Central memory CD8-positive, alpha-beta T cell (primary cell): ENCODE measurements at regions not wholly inside any gene's neighbourhood (a gene's known extent, or its start where the extent isn't known, plus 50 kb on each side); places are given as distances from the start of the nearest gene placed in this dataset.

Source experiments
- ATAC-seq: fragments of 150-1000 bp; cut with Tn5 transposase; replicated peaks from 2 replicates; pipeline ENCODE4 v1.10.0; 2022; ENCODE audit warnings: mild to moderate bottlenecking, moderate FRiP score, moderate number of reproducible peaks; ENCODE audit not compliant: poor library complexity, severe bottlenecking; ENCODE audit errors: extremely low read depth
- DNase-seq, 2 donors: peaks; one replicate each; pipeline ENCODE4 v3.0.0; 2021; ENCODE audit warnings: low spot score in 2 of 2
- H3K27ac Mint-ChIP-seq: one replicate; pipeline ENCODE4 v1.8.0; 2022; ENCODE audit warnings: low read depth, mild to moderate bottlenecking, moderate library complexity, mixed read lengths
- H3K27me3 Mint-ChIP-seq: one replicate; pipeline ENCODE4 v1.8.0; 2022; ENCODE audit warnings: mixed read lengths
- H3K36me3 Mint-ChIP-seq: one replicate; pipeline ENCODE4 v1.8.0; 2022; ENCODE audit warnings: mild to moderate bottlenecking, moderate library complexity, mixed read lengths; ENCODE audit not compliant: insufficient read depth
- H3K4me1 Mint-ChIP-seq: one replicate; pipeline ENCODE4 v1.8.0; 2022; ENCODE audit warnings: mixed read lengths
- H3K4me3 Mint-ChIP-seq: one replicate; pipeline ENCODE4 v1.8.0; 2022; ENCODE audit warnings: mild to moderate bottlenecking, moderate library complexity, mixed read lengths
- H3K9me3 Mint-ChIP-seq: one replicate; pipeline ENCODE4 v1.8.0; 2022; ENCODE audit warnings: mixed read lengths

GRCh38 chr7:153887749-153888569, 164.2 kb upstream of the DPP6 start:
- H3K27ac Mint-ChIP-seq: no peak overlapping the region
- no peaks in the 10 kb centered on the region for H3K9me3 Mint-ChIP-seq
- no peak for DNase-seq
- H3K4me3 Mint-ChIP-seq: no peak overlapping the region
- H3K27me3 Mint-ChIP-seq: peaks cover 9% of the 10 kb centered on the region
- H3K4me1 Mint-ChIP-seq: no peaks in the 10 kb centered on the region
- H3K36me3 Mint-ChIP-seq: no peaks in the 10 kb centered on the region
- ATAC-seq: no peak

DNA sequence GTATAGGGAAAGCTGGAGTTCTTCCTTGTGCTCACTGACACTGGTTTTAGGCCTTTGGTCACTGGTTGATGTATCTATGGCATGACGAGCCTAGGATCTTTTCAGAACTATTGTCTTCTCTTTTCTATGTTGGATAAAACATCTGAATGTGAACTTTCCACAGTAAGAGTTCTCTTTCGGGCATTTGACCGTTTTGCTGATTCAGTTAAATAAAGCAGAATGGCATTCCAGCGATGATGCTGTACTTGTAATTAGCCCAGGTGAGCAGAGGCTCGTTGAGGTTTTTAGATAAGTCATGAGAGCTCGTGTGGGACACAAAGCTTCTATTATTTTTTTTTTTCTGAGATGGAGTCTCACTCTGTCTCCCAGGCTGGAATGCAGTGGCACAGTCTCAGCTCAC, 160.2 kb upstream of the DPP6 start:
- Mint-ChIP-seq H3K36me3 (no peaks in the 10 kb centered on the region), H3K27me3 (no peaks in the 10 kb centered on the region), H3K4me3 (no peak overlapping the region), H3K4me1 (no peaks in the 10 kb centered on the region), H3K9me3 (no peaks in the 10 kb centered on the region), H3K27ac (no peak overlapping the region)
- ATAC-seq (no peak), DNase-seq (no peak)

- H3K36me3 Mint-ChIP-seq: no peaks in the 10 kb centered on the region
- no peak overlapping the region for H3K27ac Mint-ChIP-seq
- H3K4me3 Mint-ChIP-seq: no peak overlapping the region
- no peaks in the 10 kb centered on the region for H3K27me3 Mint-ChIP-seq
- peaks cover 16% of the 10 kb centered on the region for H3K9me3 Mint-ChIP-seq
- DNase-seq (no peak), ATAC-seq (no peak)
- no peaks in the 10 kb centered on the region for H3K4me1 Mint-ChIP-seq
Measured at GRCh38 chr7:153902862-153903261, 149.3 kb upstream of the DPP6 start.

- ATAC-seq (no peak), DNase-seq (no peak)
- Mint-ChIP-seq H3K4me1 (no peaks in the 10 kb centered on the region), H3K4me3 (no peak overlapping the region), H3K27ac (no peak overlapping the region), H3K9me3 (peaks cover 5% of the 10 kb centered on the region), H3K36me3 (no peaks in the 10 kb centered on the region), H3K27me3 (no peaks in the 10 kb centered on the region)
Measured at GRCh38 chr7:153912211-153912610, 140.0 kb upstream of the DPP6 start.

GRCh38 chr7:153920126-153920525, 132.1 kb upstream of the DPP6 start:
- DNase-seq: no peak
- Mint-ChIP-seq H3K9me3 (peaks cover 6% of the 10 kb centered on the region), H3K4me3 (no peak overlapping the region), H3K4me1 (no peaks in the 10 kb centered on the region), H3K36me3 (no peaks in the 10 kb centered on the region), H3K27me3 (no peaks in the 10 kb centered on the region), H3K27ac (no peak overlapping the region)
- no peak for ATAC-seq

DNA sequence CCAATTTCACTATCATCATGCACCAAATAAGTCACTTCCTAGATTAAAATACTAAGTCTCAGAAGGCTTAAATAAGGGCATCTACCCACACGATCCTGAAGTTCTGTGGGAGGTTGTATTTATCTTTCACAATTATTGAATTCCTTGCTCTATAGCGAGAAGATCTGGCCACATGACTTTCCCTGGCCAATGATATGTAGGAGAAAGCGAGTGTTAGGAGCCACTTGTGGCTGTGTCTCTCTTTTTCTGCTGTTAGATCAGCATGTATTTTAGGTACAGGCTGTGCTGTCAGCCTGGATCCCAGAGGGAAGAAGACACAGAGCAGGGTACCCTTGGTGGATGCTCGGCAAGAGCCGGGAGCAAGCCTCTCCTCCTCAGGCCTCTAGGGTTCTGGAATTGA, 131.3 kb upstream of the DPP6 start:
- Mint-ChIP-seq H3K9me3 (peaks cover 8% of the 10 kb centered on the region), H3K27ac (no peak overlapping the region), H3K36me3 (no peaks in the 10 kb centered on the region), H3K4me3 (no peak overlapping the region), H3K27me3 (no peaks in the 10 kb centered on the region), H3K4me1 (no peaks in the 10 kb centered on the region)
- ATAC-seq (no peak), DNase-seq (no peak)

DNA sequence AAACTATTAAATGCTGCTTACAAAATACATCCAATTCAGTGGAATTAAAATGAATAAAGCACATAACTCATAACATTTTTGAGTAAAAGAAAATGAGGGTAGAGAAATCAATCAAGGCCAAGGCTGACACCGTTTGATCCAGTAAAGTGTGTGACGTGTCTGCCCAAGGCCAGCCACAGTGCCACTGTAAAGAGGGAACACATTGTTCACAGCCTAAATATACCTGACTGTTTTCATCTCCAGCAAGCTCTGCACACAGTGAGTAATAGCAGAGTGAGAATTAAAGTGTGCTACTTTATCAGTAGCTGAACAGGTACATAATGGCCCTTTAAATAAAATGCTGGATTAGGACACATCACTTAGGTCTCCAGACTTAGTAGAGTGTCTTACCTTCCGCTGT, 130.8 kb upstream of the DPP6 start:
- Mint-ChIP-seq H3K4me1 (no peaks in the 10 kb centered on the region), H3K4me3 (no peak overlapping the region), H3K27ac (no peak overlapping the region), H3K9me3 (peaks cover 8% of the 10 kb centered on the region), H3K36me3 (no peaks in the 10 kb centered on the region), H3K27me3 (no peaks in the 10 kb centered on the region)
- no peak for DNase-seq
- ATAC-seq: no peak

GRCh38 chr7:153930696-153931095, 121.5 kb upstream of the DPP6 start:
- Mint-ChIP-seq H3K4me3 (no peak overlapping the region), H3K4me1 (no peaks in the 10 kb centered on the region), H3K9me3 (peaks cover 19% of the 10 kb centered on the region), H3K27ac (no peak overlapping the region), H3K27me3 (no peaks in the 10 kb centered on the region), H3K36me3 (no peaks in the 10 kb centered on the region)
- DNase-seq: no peak
- ATAC-seq: no peak

DNA sequence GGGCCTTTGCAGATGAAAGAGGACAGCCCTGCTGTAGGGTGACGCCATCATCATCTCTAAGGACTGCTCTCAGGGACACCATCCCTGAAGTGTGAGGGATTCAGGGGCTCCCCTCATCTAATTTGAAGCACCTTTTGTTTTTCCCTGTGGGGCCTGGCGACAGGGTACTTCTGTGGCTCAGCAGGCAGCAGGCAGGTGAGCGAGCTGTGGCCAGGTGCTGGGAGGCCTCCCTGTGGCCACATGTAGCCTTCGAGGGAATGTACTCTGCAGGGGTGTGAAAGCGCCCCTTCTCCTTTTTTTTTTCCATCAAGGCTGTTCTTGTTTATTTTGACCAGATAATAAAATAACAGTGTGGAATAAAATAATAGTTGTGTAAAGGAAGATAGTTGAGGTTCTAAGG, 118.2 kb upstream of the DPP6 start:
- no peaks in the 10 kb centered on the region for H3K27me3 Mint-ChIP-seq
- no peak for ATAC-seq
- no peaks in the 10 kb centered on the region for H3K36me3 Mint-ChIP-seq
- no peak for DNase-seq
- H3K27ac Mint-ChIP-seq: no peak overlapping the region
- no peak overlapping the region for H3K4me3 Mint-ChIP-seq
- H3K4me1 Mint-ChIP-seq: no peaks in the 10 kb centered on the region
- peaks cover 13% of the 10 kb centered on the region for H3K9me3 Mint-ChIP-seq

DNA sequence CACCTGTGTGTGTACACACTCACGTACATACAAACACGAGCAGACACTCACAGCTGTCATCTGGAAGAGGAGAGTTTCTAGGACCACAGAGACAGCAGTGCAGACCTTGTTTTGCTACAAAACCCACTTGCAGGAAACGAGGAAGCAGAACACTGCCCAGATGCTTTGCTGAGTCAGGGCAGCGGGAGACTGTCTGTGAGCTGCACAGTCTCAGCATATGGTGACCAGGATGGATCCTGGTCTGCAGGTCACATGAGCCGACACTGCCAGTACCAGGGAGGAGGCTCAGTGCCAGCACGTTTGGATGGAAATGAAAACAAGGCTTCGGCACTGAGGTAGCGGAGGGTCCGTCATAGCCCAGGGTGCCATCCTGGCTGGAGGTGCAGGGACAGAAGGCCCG, 117.6 kb upstream of the DPP6 start:
- H3K9me3 Mint-ChIP-seq: peaks cover 12% of the 10 kb centered on the region
- H3K27ac Mint-ChIP-seq: no peak overlapping the region
- no peaks in the 10 kb centered on the region for H3K27me3 Mint-ChIP-seq
- DNase-seq (no peak), ATAC-seq (no peak)
- H3K36me3 Mint-ChIP-seq: no peaks in the 10 kb centered on the region
- H3K4me1 Mint-ChIP-seq: no peaks in the 10 kb centered on the region
- no peak overlapping the region for H3K4me3 Mint-ChIP-seq

GRCh38 chr7:153935095-153935494, 117.1 kb upstream of the DPP6 start:
- Mint-ChIP-seq H3K36me3 (no peaks in the 10 kb centered on the region), H3K27ac (no peak overlapping the region), H3K4me1 (no peaks in the 10 kb centered on the region), H3K4me3 (no peak overlapping the region), H3K27me3 (no peaks in the 10 kb centered on the region), H3K9me3 (peaks cover 12% of the 10 kb centered on the region)
- no peak for DNase-seq
- no peak for ATAC-seq

GRCh38 chr7:153938451-153938850, 113.7 kb upstream of the DPP6 start:
- no peaks in the 10 kb centered on the region for H3K27me3 Mint-ChIP-seq
- H3K36me3 Mint-ChIP-seq: peaks cover 3% of the 10 kb centered on the region
- DNase-seq (no peak), ATAC-seq (no peak)
- peaks cover 8% of the 10 kb centered on the region for H3K9me3 Mint-ChIP-seq
- no peak overlapping the region for H3K27ac Mint-ChIP-seq
- no peak overlapping the region for H3K4me3 Mint-ChIP-seq
- H3K4me1 Mint-ChIP-seq: no peaks in the 10 kb centered on the region

GRCh38 chr7:153939177-153939576, 113.0 kb upstream of the DPP6 start:
- peaks cover 8% of the 10 kb centered on the region for H3K9me3 Mint-ChIP-seq
- peaks cover 3% of the 10 kb centered on the region for H3K36me3 Mint-ChIP-seq
- ATAC-seq (no peak), DNase-seq (no peak)
- H3K4me3 Mint-ChIP-seq: no peak overlapping the region
- no peak overlapping the region for H3K27ac Mint-ChIP-seq
- no peaks in the 10 kb centered on the region for H3K4me1 Mint-ChIP-seq
- H3K27me3 Mint-ChIP-seq: no peaks in the 10 kb centered on the region
